OCI-LY3 (cell line): ENCODE measurements at regions not wholly inside any gene's neighbourhood (a gene's known extent, or its start where the extent isn't known, plus 50 kb on each side); places are given as distances from the start of the nearest gene placed in this dataset.

Source experiments
- H2AFZ ChIP-seq: fragments of 200-600, 300-600 bp; shearing (Covaris generic); 2 replicates; pipeline ENCODE4 v1.6.0; 2014; ENCODE audit warnings: antibody characterized with exemption, low read depth, low read length
- H3K27ac ChIP-seq: fragments of 200-600, 300-600 bp; sonication (generic); 2 replicates; pipeline ENCODE4 v1.5.1; 2014; ENCODE audit warnings: mild to moderate bottlenecking, low read length, moderate library complexity, mixed read lengths
- H3K27me3 ChIP-seq: fragments of 200-600, 300-600 bp; sonication (generic); 2 replicates; pipeline ENCODE4 v1.6.1; 2014; ENCODE audit warnings: low read depth, low read length, mixed read lengths
- H3K36me3 ChIP-seq: fragments of 200-600, 300-600 bp; sonication (generic); replicated peaks from 2 replicates; pipeline ENCODE3; 2014; ENCODE audit warnings: low read depth, low read length, mixed read lengths
- H3K4me1 ChIP-seq: fragments of 300-600, 200-600 bp; sonication (generic); 2 replicates; pipeline ENCODE4 v1.6.1; 2014; ENCODE audit warnings: low read length, mixed read lengths
- H3K4me2 ChIP-seq: fragments of 200-600, 300-600 bp; sonication (generic); 2 replicates; pipeline ENCODE4 v1.6.1; 2014; ENCODE audit warnings: low read length, mixed read lengths
- H3K4me3 ChIP-seq: fragments of 300-600, 200-600 bp; sonication (generic); 2 replicates; pipeline ENCODE4 v1.5.1; 2014; ENCODE audit warnings: antibody characterized with exemption, mild to moderate bottlenecking, low read length, moderate library complexity
- H3K79me2 ChIP-seq: fragments of 300-600, 200-600 bp; shearing (Covaris generic); 2 replicates; pipeline ENCODE4 v1.6.1; 2014; ENCODE audit warnings: mild to moderate bottlenecking, low read length, mixed read lengths
- H3K9ac ChIP-seq: fragments of 300-600, 200-600 bp; shearing (Covaris generic); 2 replicates; pipeline ENCODE4 v1.6.0; 2014; ENCODE audit warnings: mild to moderate bottlenecking, low read length, moderate library complexity
- H3K9me3 ChIP-seq: fragments of 200-600, 300-600 bp; shearing (Covaris generic); 2 replicates; pipeline ENCODE4 v1.6.1; 2014; ENCODE audit warnings: low read length, mixed read lengths; ENCODE audit not compliant: insufficient read depth
- H4K20me1 ChIP-seq: fragments of 200-600, 300-600 bp; sonication (generic); 2 replicates; pipeline ENCODE4 v1.6.1; 2016; ENCODE audit warnings: low read length, mixed read lengths; ENCODE audit not compliant: insufficient read depth
- EZH2phosphoT487 ChIP-seq: fragments of 200-600 bp; shearing (Covaris generic); IDR thresholded peaks from 2 replicates; pipeline ENCODE4 v1.6.1; 2018; ENCODE audit warnings: antibody characterized with exemption, mixed run types, low read depth
- TF ChIP-seq, protein P1 (sequence below): fragments of 200-600, 300-600 bp; sonication (generic); IDR thresholded peaks from 2 replicates; pipeline ENCODE4 v1.5.1; 2014; ENCODE audit warnings: antibody characterized with exemption, low read length, low read depth

GRCh38 chr16:63581570-63581969, 1540.3 kb downstream of the CDH11 start:
- no peaks in the 10 kb centered on the region for H4K20me1 ChIP-seq
- H3K9me3 ChIP-seq = no peaks in the 10 kb centered on the region
- H3K4me1 ChIP-seq = no peaks in the 10 kb centered on the region
- H3K4me2 ChIP-seq = no peak overlapping the region
- no peaks in the 10 kb centered on the region for H3K27me3 ChIP-seq
- no peak overlapping the region for H2AFZ ChIP-seq
- H3K79me2 ChIP-seq = no peaks in the 10 kb centered on the region
- H3K36me3 ChIP-seq = no peaks in the 10 kb centered on the region
- H3K4me3 ChIP-seq = no peak overlapping the region
- no peak overlapping the region for H3K9ac ChIP-seq
- TF ChIP-seq, protein P1, sequence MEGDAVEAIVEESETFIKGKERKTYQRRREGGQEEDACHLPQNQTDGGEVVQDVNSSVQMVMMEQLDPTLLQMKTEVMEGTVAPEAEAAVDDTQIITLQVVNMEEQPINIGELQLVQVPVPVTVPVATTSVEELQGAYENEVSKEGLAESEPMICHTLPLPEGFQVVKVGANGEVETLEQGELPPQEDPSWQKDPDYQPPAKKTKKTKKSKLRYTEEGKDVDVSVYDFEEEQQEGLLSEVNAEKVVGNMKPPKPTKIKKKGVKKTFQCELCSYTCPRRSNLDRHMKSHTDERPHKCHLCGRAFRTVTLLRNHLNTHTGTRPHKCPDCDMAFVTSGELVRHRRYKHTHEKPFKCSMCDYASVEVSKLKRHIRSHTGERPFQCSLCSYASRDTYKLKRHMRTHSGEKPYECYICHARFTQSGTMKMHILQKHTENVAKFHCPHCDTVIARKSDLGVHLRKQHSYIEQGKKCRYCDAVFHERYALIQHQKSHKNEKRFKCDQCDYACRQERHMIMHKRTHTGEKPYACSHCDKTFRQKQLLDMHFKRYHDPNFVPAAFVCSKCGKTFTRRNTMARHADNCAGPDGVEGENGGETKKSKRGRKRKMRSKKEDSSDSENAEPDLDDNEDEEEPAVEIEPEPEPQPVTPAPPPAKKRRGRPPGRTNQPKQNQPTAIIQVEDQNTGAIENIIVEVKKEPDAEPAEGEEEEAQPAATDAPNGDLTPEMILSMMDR = no peak
- no peak for TF ChIP-seq EZH2phosphoT487
- no peak overlapping the region for H3K27ac ChIP-seq

- H3K36me3 ChIP-seq = no peaks in the 10 kb centered on the region
- no peak for TF ChIP-seq EZH2phosphoT487
- no peaks in the 10 kb centered on the region for H3K27me3 ChIP-seq
- no peak overlapping the region for H3K4me2 ChIP-seq
- no peak overlapping the region for H3K9ac ChIP-seq
- H4K20me1 ChIP-seq = no peaks in the 10 kb centered on the region
- H2AFZ ChIP-seq = no peak overlapping the region
- H3K4me3 ChIP-seq = no peak overlapping the region
- no peaks in the 10 kb centered on the region for H3K9me3 ChIP-seq
- H3K79me2 ChIP-seq = no peaks in the 10 kb centered on the region
- H3K4me1 ChIP-seq = no peaks in the 10 kb centered on the region
- H3K27ac ChIP-seq = no peak overlapping the region
Measured at GRCh38 chr16:63578791-63579190, 1542.6 kb upstream of the CDH8 start.

DNA sequence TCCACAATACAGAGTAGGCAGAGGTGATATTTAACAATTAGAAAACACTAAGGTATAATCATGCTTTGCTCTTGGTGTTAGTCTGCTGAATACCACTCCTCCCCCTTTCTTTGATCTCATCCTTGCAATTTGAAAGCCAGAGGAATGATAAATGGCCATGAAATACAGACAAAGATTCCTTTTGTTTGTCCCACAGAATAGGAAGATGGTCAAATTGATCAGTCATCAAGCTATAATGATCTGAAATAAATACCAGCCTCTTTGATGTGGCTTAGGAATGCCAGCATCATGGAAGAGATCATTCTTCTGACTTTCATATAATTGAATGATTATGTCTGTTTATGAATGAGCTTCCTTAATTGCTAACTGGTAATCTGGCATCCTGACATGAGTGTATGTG, 1541.7 kb upstream of the CDH8 start:
- H3K79me2 ChIP-seq = no peaks in the 10 kb centered on the region
- H3K4me3 ChIP-seq = no peak overlapping the region
- TF ChIP-seq EZH2phosphoT487 = no peak
- TF ChIP-seq, protein P1 = no peak
- H2AFZ ChIP-seq = no peak overlapping the region
- H3K27me3 ChIP-seq = no peaks in the 10 kb centered on the region
- no peaks in the 10 kb centered on the region for H3K9me3 ChIP-seq
- no peaks in the 10 kb centered on the region for H3K36me3 ChIP-seq
- H3K27ac ChIP-seq = no peak overlapping the region
- no peak overlapping the region for H3K9ac ChIP-seq
- no peak overlapping the region for H3K4me2 ChIP-seq
- H3K4me1 ChIP-seq = no peaks in the 10 kb centered on the region
- no peaks in the 10 kb centered on the region for H4K20me1 ChIP-seq

DNA sequence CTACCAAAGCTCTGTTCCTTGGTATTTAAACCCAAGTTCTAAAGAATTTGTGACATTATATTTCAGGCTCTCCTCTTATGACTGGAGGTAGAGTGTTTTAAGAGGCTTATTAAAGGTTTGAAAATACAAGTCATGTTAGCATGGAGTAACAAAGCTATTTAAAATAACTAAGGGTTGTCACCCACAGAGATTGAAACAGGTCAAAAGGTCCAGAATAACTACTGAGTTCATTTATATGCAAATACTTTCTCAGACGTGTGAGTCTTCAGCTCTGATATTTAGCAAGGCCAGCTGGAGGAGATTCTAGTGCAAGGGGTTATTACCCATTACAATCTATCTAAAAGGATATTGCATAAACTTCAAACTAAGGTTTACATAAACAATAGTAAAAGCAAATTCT, 1538.8 kb upstream of the CDH8 start:
- H3K4me3 ChIP-seq = no peak overlapping the region
- H3K36me3 ChIP-seq = no peaks in the 10 kb centered on the region
- no peaks in the 10 kb centered on the region for H3K79me2 ChIP-seq
- no peak overlapping the region for H3K27ac ChIP-seq
- H4K20me1 ChIP-seq = no peaks in the 10 kb centered on the region
- no peaks in the 10 kb centered on the region for H3K4me1 ChIP-seq
- H3K4me2 ChIP-seq = no peak overlapping the region
- H3K9me3 ChIP-seq = no peaks in the 10 kb centered on the region
- no peak overlapping the region for H2AFZ ChIP-seq
- H3K27me3 ChIP-seq = no peaks in the 10 kb centered on the region
- TF ChIP-seq, protein P1 = no peak
- TF ChIP-seq EZH2phosphoT487 = no peak
- H3K9ac ChIP-seq = no peak overlapping the region

- Histone ChIP-seq H3K36me3 (no peaks in the 10 kb centered on the region), H2AFZ (no peak overlapping the region), H3K27me3 (no peaks in the 10 kb centered on the region), H3K4me3 (no peak overlapping the region), H3K9me3 (no peaks in the 10 kb centered on the region), H3K4me1 (no peaks in the 10 kb centered on the region), H4K20me1 (no peaks in the 10 kb centered on the region), H3K27ac (no peak overlapping the region), H3K4me2 (no peak overlapping the region), H3K9ac (no peak overlapping the region), H3K79me2 (no peaks in the 10 kb centered on the region)
- no peak for TF ChIP-seq EZH2phosphoT487
- TF ChIP-seq, protein P1 = no peak
Measured at GRCh38 chr16:63568164-63568563, 1531.9 kb upstream of the CDH8 start.
